ENCODE measurements at regions not wholly inside any gene's neighbourhood (a gene's known extent, or its start where the extent isn't known, plus 50 kb on each side); places are given as distances from the start of the nearest gene placed in this dataset.

GRCh38 chr3:55170444-55170843, 242.6 kb upstream of the LRTM1 start:
- WGBS, 2 donors (ENCODE audit: low coverage in 1 of 2): 71 to 88% methylated on average over 1 of the region's 1 CpG
- peaks cover 0 to 14% (median 0%) of the 10 kb centered on the region in 3 donors for H3K9me3 ChIP-seq
- no peak overlapping the region for H3K4me3 ChIP-seq
- H3K27ac ChIP-seq: peak overlapping the region in 2 of 4 donors; percentile 32 to 51
- no peak for ATAC-seq
- no peaks in the 10 kb centered on the region for H3K36me3 ChIP-seq
- H3K27me3 ChIP-seq: no peaks in the 10 kb centered on the region
- peaks cover 0 to 23% (median 4%) of the 10 kb centered on the region in 3 donors for H3K4me1 ChIP-seq
- TF ChIP-seq POLR2AphosphoS5 (IDR thresholded peaks at IDR 0.05) (no peak), POLR2A (IDR thresholded peaks at IDR 0.05) (no peak), EP300 (IDR thresholded peaks at IDR 0.05) (no peak)
- TF ChIP-seq, protein P1, sequence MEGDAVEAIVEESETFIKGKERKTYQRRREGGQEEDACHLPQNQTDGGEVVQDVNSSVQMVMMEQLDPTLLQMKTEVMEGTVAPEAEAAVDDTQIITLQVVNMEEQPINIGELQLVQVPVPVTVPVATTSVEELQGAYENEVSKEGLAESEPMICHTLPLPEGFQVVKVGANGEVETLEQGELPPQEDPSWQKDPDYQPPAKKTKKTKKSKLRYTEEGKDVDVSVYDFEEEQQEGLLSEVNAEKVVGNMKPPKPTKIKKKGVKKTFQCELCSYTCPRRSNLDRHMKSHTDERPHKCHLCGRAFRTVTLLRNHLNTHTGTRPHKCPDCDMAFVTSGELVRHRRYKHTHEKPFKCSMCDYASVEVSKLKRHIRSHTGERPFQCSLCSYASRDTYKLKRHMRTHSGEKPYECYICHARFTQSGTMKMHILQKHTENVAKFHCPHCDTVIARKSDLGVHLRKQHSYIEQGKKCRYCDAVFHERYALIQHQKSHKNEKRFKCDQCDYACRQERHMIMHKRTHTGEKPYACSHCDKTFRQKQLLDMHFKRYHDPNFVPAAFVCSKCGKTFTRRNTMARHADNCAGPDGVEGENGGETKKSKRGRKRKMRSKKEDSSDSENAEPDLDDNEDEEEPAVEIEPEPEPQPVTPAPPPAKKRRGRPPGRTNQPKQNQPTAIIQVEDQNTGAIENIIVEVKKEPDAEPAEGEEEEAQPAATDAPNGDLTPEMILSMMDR (IDR thresholded peaks at IDR 0.05): no peak

DNA sequence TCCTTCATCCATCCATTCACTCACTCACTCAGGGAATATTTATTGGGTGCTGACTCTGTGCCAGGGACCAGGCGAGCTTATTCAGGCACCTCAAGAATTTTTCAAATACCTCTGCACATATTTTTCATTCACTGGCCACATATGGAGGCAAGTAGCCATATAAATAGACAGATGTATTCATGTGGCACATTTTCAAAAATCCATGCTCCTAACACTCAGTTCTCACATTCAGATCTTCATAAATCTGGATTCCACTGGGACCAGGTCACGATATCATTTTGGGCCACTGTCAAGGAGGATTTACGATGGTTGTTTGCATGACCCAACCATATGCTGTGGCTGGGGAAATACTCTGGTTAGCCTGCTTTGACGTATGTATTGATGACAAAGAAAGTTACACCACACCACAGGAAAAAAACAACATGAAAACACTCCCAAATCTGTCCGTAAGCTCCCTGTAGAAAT, 241.8 kb upstream of the LRTM1 start:
- H3K27ac ChIP-seq: peak overlapping the region in 2 of 4 donors; percentile 32 to 51
- no peak overlapping the region for H3K4me3 ChIP-seq
- H3K9me3 ChIP-seq: peaks cover 0 to 14% (median 0%) of the 10 kb centered on the region in 3 donors
- TF ChIP-seq POLR2A (IDR thresholded peaks at IDR 0.05) (no peak), POLR2AphosphoS5 (IDR thresholded peaks at IDR 0.05) (no peak), EP300 (IDR thresholded peaks at IDR 0.05) (no peak)
- TF ChIP-seq, protein P1 (IDR thresholded peaks at IDR 0.05): no peak
- peak; percentile 37 for ATAC-seq
- WGBS, 2 donors (ENCODE audit: low coverage in 1 of 2): 33 to 61% methylated on average over 5 of the region's 5 CpGs
- no peaks in the 10 kb centered on the region for H3K27me3 ChIP-seq
- peaks cover 0 to 23% (median 4%) of the 10 kb centered on the region in 3 donors for H3K4me1 ChIP-seq
- H3K36me3 ChIP-seq: no peaks in the 10 kb centered on the region

DNA sequence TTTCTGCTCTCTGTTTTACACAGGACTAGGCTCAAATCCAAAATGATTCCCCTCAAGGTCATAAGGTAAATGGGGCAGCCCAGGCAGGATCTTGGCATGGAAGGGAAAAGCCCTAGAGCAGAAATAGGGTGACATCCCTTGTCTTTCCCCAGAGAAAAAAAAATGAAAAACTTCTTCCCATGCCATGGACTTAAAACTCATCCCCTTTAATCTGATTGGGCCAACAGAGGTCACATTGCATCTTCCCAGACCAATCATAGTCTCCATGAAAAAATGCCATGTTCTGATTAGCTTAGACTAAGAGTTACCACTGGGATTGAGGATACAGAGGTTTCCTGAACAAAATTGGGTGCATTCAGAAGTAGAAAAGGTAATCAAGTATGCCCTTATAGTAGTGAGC, 241.3 kb upstream of the LRTM1 start:
- no peak for ATAC-seq
- TF ChIP-seq POLR2AphosphoS5 (IDR thresholded peaks at IDR 0.05) (no peak), EP300 (IDR thresholded peaks at IDR 0.05) (no peak), POLR2A (IDR thresholded peaks at IDR 0.05) (no peak)
- TF ChIP-seq, protein P1 (IDR thresholded peaks at IDR 0.05): no peak
- Histone ChIP-seq H3K4me1 (peaks cover 0 to 23% (median 4%) of the 10 kb centered on the region in 3 donors), H3K27ac (peak overlapping the region in 2 of 4 donors; percentile 32 to 51), H3K27me3 (no peaks in the 10 kb centered on the region), H3K36me3 (no peaks in the 10 kb centered on the region), H3K9me3 (peaks cover 0 to 14% (median 0%) of the 10 kb centered on the region in 3 donors), H3K4me3 (no peak overlapping the region)

- no peak for ATAC-seq
- Histone ChIP-seq H3K4me1 (peaks cover 0 to 23% (median 4%) of the 10 kb centered on the region in 3 donors), H3K9me3 (peaks cover 0 to 9% (median 0%) of the 10 kb centered on the region in 3 donors), H3K27me3 (no peaks in the 10 kb centered on the region), H3K27ac (peak overlapping the region in 2 of 4 donors; percentile 15 to 47), H3K4me3 (no peak overlapping the region), H3K36me3 (no peaks in the 10 kb centered on the region)
- 51 to 89% methylated on average over 3 to 4 of the region's 4 CpGs for WGBS, 2 donors (ENCODE audit: low coverage in 1 of 2)
- TF ChIP-seq POLR2A (IDR thresholded peaks at IDR 0.05) (no peak), POLR2AphosphoS5 (IDR thresholded peaks at IDR 0.05) (no peak), EP300 (IDR thresholded peaks at IDR 0.05) (no peak)
- TF ChIP-seq, protein P1 (IDR thresholded peaks at IDR 0.05): no peak
Measured at GRCh38 chr3:55167586-55168317, 239.9 kb upstream of the LRTM1 start.
